Muscle layer of colon (tissue), 2 donors: ENCODE measurements at regions not wholly inside any gene's neighbourhood (a gene's known extent, or its start where the extent isn't known, plus 50 kb on each side); places are given as distances from the start of the nearest gene placed in this dataset.
"Not testable (repeated sequence)": the region's sequence is repeated elsewhere in the genome, so short reads cannot be mapped to it uniquely, and the experiment has no call there.

Source experiments
- H3K27ac ChIP-seq: one replicate; pipeline ENCODE4 v1.7.0; 2013; ENCODE audit warnings: low read depth, mild to moderate bottlenecking, low read length, moderate library complexity
- H3K27me3 ChIP-seq, 2 donors: one replicate each; pipeline ENCODE4 v1.7.0; 2013; ENCODE audit warnings: low read length in 2 of 2, mild to moderate bottlenecking in 2 of 2; ENCODE audit not compliant: insufficient read depth in 2 of 2, control insufficient read depth in 1 of 2
- H3K36me3 ChIP-seq: one replicate; pipeline ENCODE4 v1.7.0; 2013; ENCODE audit warnings: mild to moderate bottlenecking, low read length; ENCODE audit not compliant: insufficient read depth
- H3K4me1 ChIP-seq: one replicate; pipeline ENCODE4 v1.7.0; 2013; ENCODE audit warnings: mild to moderate bottlenecking, low read length; ENCODE audit not compliant: insufficient read depth
- H3K4me3 ChIP-seq, 2 donors: one replicate each; pipeline ENCODE4 v1.7.0; 2013; ENCODE audit warnings: low read length in 2 of 2, low read depth in 1 of 2, mild to moderate bottlenecking in 1 of 2, moderate library complexity in 1 of 2
- H3K9ac ChIP-seq: one replicate; pipeline ENCODE4 v1.7.0; 2013; ENCODE audit warnings: low read length
- H3K9me3 ChIP-seq: one replicate; pipeline ENCODE4 v1.7.0; 2013; ENCODE audit warnings: mild to moderate bottlenecking, low read length
- donor health status: abdominal sarcoma.
- donor health status: Adenocarcinoma of cecum.

- Histone ChIP-seq H3K4me3 (no peak overlapping the region), H3K4me1 (no peaks in the 10 kb centered on the region), H3K27ac (no peak overlapping the region), H3K9ac (no peak overlapping the region), H3K36me3 (no peaks in the 10 kb centered on the region), H3K27me3 (no peaks in the 10 kb centered on the region), H3K9me3 (no peaks in the 10 kb centered on the region)
These were observed 482.6 kb upstream of the PCDH20 start for GRCh38 chr13:61898207-61898606.

GRCh38 chr13:61891401-61891800 is 475.8 kb upstream of the PCDH20 start:
- H3K9me3 ChIP-seq = no peaks in the 10 kb centered on the region
- H3K9ac ChIP-seq = no peak overlapping the region
- no peak overlapping the region for H3K27ac ChIP-seq
- no peaks in the 10 kb centered on the region for H3K36me3 ChIP-seq
- H3K4me1 ChIP-seq = no peaks in the 10 kb centered on the region
- no peak overlapping the region for H3K4me3 ChIP-seq
- no peaks in the 10 kb centered on the region for H3K27me3 ChIP-seq

- Histone ChIP-seq H3K4me3 (no peak overlapping the region), H3K9ac (no peak overlapping the region), H3K9me3 (no peaks in the 10 kb centered on the region), H3K27me3 (no peaks in the 10 kb centered on the region), H3K27ac (no peak overlapping the region), H3K36me3 (no peaks in the 10 kb centered on the region), H3K4me1 (no peaks in the 10 kb centered on the region)
These were observed 469.2 kb upstream of the PCDH20 start for GRCh38 chr13:61884830-61885229.

- no peaks in the 10 kb centered on the region for H3K4me1 ChIP-seq
- no peaks in the 10 kb centered on the region for H3K36me3 ChIP-seq
- H3K27me3 ChIP-seq = no peaks in the 10 kb centered on the region
- H3K9ac ChIP-seq = no peak overlapping the region
- H3K27ac ChIP-seq = no peak overlapping the region
- no peaks in the 10 kb centered on the region for H3K9me3 ChIP-seq
- no peak overlapping the region for H3K4me3 ChIP-seq
These were observed 465.1 kb upstream of the PCDH20 start for GRCh38 chr13:61880578-61881283.

DNA sequence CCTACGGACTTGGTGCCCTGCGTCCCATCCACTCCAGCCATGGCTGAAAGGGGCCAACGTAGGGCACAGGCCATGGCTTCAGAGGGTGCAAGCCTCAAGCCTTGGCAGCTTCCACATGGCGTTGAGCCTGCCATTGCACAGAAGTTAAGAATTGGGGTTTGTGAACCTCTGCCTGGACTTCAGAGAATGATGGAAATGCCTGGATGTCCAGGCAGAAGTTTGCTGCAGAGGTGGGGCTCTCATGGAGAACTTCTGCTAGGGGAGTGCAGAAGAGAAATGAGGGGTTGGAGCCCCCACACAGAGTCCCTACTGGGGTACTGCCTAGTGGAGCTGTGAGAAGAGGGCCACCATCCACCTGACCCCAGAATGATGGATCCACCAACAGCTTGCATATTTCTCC is 462.9 kb upstream of the PCDH20 start:
- not testable (repeated sequence) for H3K4me3 ChIP-seq, H3K4me1 ChIP-seq, H3K36me3 ChIP-seq, H3K9me3 ChIP-seq, H3K27me3 ChIP-seq, H3K27ac ChIP-seq, H3K9ac ChIP-seq

DNA sequence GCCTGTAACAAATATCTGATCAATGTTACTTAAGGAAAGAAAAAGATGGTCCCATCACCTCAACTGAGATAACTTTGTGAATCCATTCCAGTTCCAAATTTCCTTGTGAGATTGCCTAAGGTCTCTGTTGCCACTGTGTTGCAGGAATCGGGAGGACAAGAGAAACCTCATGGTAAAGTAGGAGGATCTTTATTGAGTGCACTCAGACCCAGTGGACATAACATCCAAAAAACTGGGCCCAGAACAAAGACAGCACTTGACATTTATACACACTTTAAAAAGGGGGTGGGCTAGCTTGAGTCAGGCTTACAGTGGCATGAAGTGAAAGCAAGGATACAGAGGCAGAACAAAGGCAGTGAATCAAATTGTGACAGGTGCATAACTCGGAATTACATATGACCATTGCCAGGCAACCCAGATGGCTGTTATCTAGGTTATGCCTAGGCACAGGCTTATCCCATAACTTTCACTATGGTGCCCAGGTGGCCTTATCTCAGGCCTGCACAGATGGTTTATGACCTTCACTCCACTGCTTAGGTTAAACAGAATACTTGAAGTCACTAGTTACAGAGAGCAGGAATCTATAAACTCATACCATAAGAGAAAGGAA is 459.4 kb upstream of the PCDH20 start:
- no peaks in the 10 kb centered on the region for H3K27me3 ChIP-seq
- H3K4me1 ChIP-seq = no peaks in the 10 kb centered on the region
- H3K36me3 ChIP-seq = no peaks in the 10 kb centered on the region
- no peak overlapping the region for H3K4me3 ChIP-seq
- H3K9me3 ChIP-seq = no peaks in the 10 kb centered on the region
- no peak overlapping the region for H3K9ac ChIP-seq
- no peak overlapping the region for H3K27ac ChIP-seq

DNA sequence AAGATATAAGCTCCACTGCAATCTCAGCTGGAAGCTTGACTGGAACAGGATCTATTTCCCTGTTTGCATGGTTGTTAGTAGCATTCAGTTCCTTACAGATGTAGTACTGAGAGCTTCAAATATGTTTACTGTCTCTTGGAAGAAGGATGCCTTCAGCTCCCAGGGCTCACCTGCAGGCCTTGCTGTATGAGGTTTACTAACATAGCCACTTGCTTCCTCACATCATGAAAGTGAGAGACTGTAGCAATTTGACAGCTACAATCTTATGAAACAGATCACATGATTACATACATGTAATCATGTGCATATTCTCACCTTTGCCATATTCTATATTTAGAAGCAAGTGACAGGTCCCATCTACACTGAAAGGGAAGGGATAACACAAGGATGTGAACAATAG is 458.1 kb upstream of the PCDH20 start:
- no peaks in the 10 kb centered on the region for H3K27me3 ChIP-seq
- no peaks in the 10 kb centered on the region for H3K9me3 ChIP-seq
- no peak overlapping the region for H3K9ac ChIP-seq
- no peaks in the 10 kb centered on the region for H3K4me1 ChIP-seq
- no peak overlapping the region for H3K27ac ChIP-seq
- H3K4me3 ChIP-seq = no peak overlapping the region
- H3K36me3 ChIP-seq = no peaks in the 10 kb centered on the region

GRCh38 chr13:61857198-61857597 is 441.5 kb upstream of the PCDH20 start:
- Histone ChIP-seq H3K9me3 (no peaks in the 10 kb centered on the region), H3K4me1 (no peaks in the 10 kb centered on the region), H3K9ac (no peak overlapping the region), H3K36me3 (no peaks in the 10 kb centered on the region), H3K4me3 (no peak overlapping the region), H3K27ac (no peak overlapping the region), H3K27me3 (no peaks in the 10 kb centered on the region)

- no peaks in the 10 kb centered on the region for H3K9me3 ChIP-seq
- H3K4me1 ChIP-seq = no peaks in the 10 kb centered on the region
These were observed 436.5 kb upstream of the PCDH20 start for GRCh38 chr13:61852116-61852619.

DNA sequence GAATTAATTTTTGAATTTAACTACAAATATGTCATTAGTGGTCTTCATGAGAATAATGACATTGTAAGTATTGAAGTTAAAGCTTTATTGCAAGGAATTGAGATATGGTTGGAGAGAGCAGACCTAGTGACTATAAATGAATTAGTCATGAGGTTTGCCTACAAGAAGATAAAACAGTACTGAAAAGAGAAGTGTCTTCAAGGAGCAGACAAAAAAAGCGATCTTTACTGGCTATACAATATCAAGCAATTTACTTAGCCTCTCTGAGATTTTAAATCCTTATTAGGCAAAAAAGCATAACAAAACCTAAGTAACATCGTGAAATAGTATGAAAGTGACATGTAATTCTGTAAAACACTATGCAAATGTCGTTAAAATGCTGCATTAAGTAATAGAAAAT is 435.1 kb upstream of the PCDH20 start:
- Histone ChIP-seq H3K27me3 (no peaks in the 10 kb centered on the region), H3K9ac (no peak overlapping the region), H3K27ac (no peak overlapping the region), H3K4me3 (no peak overlapping the region), H3K9me3 (no peaks in the 10 kb centered on the region), H3K4me1 (no peaks in the 10 kb centered on the region), H3K36me3 (no peaks in the 10 kb centered on the region)

More at GRCh38 chr13:61852116-61852619, 436.5 kb upstream of the PCDH20 start:
- no peaks in the 10 kb centered on the region for H3K27me3 ChIP-seq
- H3K36me3 ChIP-seq = no peaks in the 10 kb centered on the region
- no peak overlapping the region for H3K4me3 ChIP-seq
- no peak overlapping the region for H3K9ac ChIP-seq
- no peak overlapping the region for H3K27ac ChIP-seq

- no peak overlapping the region for H3K4me3 ChIP-seq
- no peaks in the 10 kb centered on the region for H3K9me3 ChIP-seq
- H3K4me1 ChIP-seq = no peaks in the 10 kb centered on the region
- no peaks in the 10 kb centered on the region for H3K36me3 ChIP-seq
- H3K27me3 ChIP-seq = no peaks in the 10 kb centered on the region
- no peak overlapping the region for H3K9ac ChIP-seq
- H3K27ac ChIP-seq = no peak overlapping the region
These were observed 422.9 kb upstream of the PCDH20 start for GRCh38 chr13:61838568-61838967.

DNA sequence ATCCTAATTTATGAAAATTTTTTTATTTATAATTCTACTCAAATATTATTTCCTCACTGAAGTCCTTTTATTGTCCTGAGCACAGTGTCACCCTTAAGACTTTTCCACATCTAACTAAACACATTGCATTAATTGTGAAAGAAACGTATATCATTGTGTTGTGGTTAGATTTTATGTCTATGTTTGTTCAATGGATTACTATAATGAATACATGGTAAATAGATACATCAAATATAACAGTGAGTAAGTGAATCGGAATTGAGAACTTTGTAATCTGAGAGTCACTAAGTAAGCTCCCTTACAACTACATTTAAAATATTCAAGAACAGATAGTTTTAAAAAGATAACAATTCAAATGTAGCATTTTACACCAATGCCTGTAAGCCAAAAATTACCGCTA is 417.6 kb upstream of the PCDH20 start:
- Histone ChIP-seq H3K4me3 (no peak overlapping the region), H3K9ac (no peak overlapping the region), H3K9me3 (no peaks in the 10 kb centered on the region), H3K36me3 (no peaks in the 10 kb centered on the region), H3K27ac (no peak overlapping the region), H3K4me1 (no peaks in the 10 kb centered on the region), H3K27me3 (no peaks in the 10 kb centered on the region)
